K562 (cell line): ENCODE measurements at regions not wholly inside any gene's neighbourhood (a gene's known extent, or its start where the extent isn't known, plus 50 kb on each side); places are given as distances from the start of the nearest gene placed in this dataset.
A peak's percentile ranks its signal among the peaks of the same experiment; 100 is the strongest.

Source experiments
- BRD4 ChIP-seq: fragments of 200-600 bp; sonication (generic); IDR thresholded peaks from 2 replicates; pipeline ENCODE4 v1.6.1; 2017; ENCODE audit warnings: inconsistent platforms
- IFI16 ChIP-seq: fragments of 250-450 bp; sonication (Bioruptor Pico); IDR thresholded peaks from 2 replicates; pipeline ENCODE4 v2.1.2; 2022; ENCODE audit warnings: mild to moderate bottlenecking, inconsistent platforms
- NFYB ChIP-seq: IDR thresholded peaks from 2 replicates; pipeline ENCODE4 v1.6.1; 2011; ENCODE audit warnings: mild to moderate bottlenecking, moderate library complexity; ENCODE audit not compliant: insufficient read length; ENCODE audit errors: extremely low read depth
- PHB ChIP-seq: fragments of 250-450 bp; sonication (Bioruptor Pico); IDR thresholded peaks from 2 replicates; pipeline ENCODE4 v1.5.0; 2021
- PHB2 ChIP-seq: fragments of 450-650 bp; IDR thresholded peaks from 2 replicates; pipeline ENCODE4 v1.6.1; 2017; ENCODE audit warnings: low read depth
- SREBF1 ChIP-seq: fragments of 150-350 bp; IDR thresholded peaks from 2 replicates; pipeline ENCODE4 v1.6.1; 2014; ENCODE audit warnings: antibody characterized with exemption, low read depth, low read length, borderline replicate concordance
- ZC3H4 ChIP-seq: sonication (generic); formaldehyde crosslinking; IDR thresholded peaks from 2 replicates; pipeline ENCODE4 v1.9.0; 2021; ENCODE audit warnings: missing genetic modification reagents, borderline replicate concordance
- ZNF143 ChIP-seq: sonication (generic); formaldehyde crosslinking; IDR thresholded peaks from 2 replicates; pipeline ENCODE4 v1.9.0; 2022; ENCODE audit warnings: mild to moderate bottlenecking, missing genetic modification reagents
- ZNF584 ChIP-seq: fragments of 200-800 bp; sonication (Bioruptor generic); IDR thresholded peaks from 2 replicates; pipeline ENCODE4 v1.6.1; 2016; ENCODE audit warnings: low read depth, mild to moderate bottlenecking, missing genetic modification characterization, missing compliant biosample characterization
- ZNF696 ChIP-seq: fragments of 250-450 bp; sonication (Bioruptor Pico); conservative IDR thresholded peaks from 2 replicates; pipeline ENCODE4 v1.4.0; 2020; ENCODE audit warnings: mild to moderate bottlenecking, moderate library complexity
- ZNF764 ChIP-seq: fragments of 250-450 bp; sonication (Bioruptor Pico); IDR thresholded peaks from 2 replicates; pipeline ENCODE4 v1.4.0; 2020; ENCODE audit warnings: low read depth, mild to moderate bottlenecking, moderate library complexity
- TF ChIP-seq, protein P1 (sequence below): fragments of 450-650 bp; IDR thresholded peaks from 2 replicates; pipeline ENCODE4 v1.6.1; 2018; ENCODE audit warnings: mild to moderate bottlenecking, low read depth; ENCODE audit not compliant: partially characterized antibody
- TF ChIP-seq, protein P2 (sequence below): fragments of 250-450 bp; sonication (Bioruptor Pico); IDR thresholded peaks from 2 replicates; pipeline ENCODE4 v1.4.0; 2020; ENCODE audit warnings: mild to moderate bottlenecking, moderate library complexity, borderline replicate concordance
- TF ChIP-seq, protein P3 (sequence below): fragments of 450-650 bp; IDR thresholded peaks from 2 replicates; pipeline ENCODE4 v1.6.1; 2018; ENCODE audit not compliant: partially characterized antibody
- TF ChIP-seq, protein P4 (sequence below): sonication (generic); formaldehyde crosslinking; IDR thresholded peaks from 2 replicates; pipeline ENCODE4 v1.9.0; 2022; ENCODE audit warnings: mild to moderate bottlenecking, missing genetic modification reagents
- TF ChIP-seq, protein P5 (sequence below), 2 experiments: fragments of 200-800 bp in 1 of 2; sonication (Bioruptor generic) in 1 of 2; sonication (generic) in 1 of 2; formaldehyde crosslinking in 1 of 2; IDR thresholded peaks in 1 of 2; conservative IDR thresholded peaks in 1 of 2; 2 replicates each; pipeline versions ENCODE4 v1.5.0 to v1.6.1; 2016 to 2020; ENCODE audit warnings: missing compliant biosample characterization in 1 of 2, missing genetic modification characterization in 1 of 2, missing genetic modification reagents in 1 of 2

DNA sequence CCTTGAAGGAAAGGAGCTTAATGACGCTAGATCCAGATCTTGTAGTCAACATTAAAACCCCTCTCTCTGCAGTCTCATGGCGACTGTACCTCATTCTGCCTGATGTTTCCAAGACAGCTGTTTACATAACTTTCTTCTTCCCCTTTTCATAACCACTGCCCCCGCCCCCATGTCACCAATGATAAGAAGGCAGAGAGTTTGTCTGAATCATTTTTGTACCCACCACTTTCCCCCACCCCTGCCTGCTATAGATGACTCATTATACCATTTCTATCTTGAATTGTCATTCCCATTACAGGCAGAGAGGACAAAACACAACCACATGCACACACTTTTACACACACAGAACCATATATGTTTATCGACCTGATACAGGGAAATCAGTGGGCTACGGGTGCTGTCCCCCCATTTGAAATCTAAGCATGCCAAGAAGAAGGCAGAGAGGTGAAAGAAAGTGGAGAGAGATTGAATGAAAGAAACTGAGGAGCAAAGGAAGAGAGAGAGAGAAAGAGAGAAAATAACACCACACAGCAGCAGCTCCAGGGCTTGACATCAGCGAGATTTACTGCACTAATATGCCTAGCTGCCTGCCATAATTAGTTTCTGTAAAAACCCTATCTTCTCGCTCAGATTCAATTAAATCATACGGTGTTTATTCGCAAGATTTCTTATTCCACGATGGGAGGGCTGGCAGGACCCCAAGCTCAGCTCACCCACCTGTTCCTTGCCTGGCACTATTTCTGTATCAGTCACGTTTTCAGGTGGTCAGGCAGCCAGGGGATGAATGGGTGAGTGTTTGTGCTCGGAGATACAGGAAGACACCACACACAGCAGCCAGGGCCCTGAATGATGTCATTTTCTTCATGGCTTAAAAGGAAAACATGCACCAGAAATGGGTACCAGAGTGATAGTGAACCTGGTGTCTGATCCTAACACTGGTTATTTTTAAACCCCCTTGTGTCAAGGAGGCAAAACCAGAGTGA is 114.3 kb upstream of the SERP2 start (continued):
- TF ChIP-seq ZNF696 (CRISPR knock-in tag): no peak
- TF ChIP-seq BRD4: peak; percentile 48; the same call in 1 of the 2 replicates
- TF ChIP-seq ZNF143 (CRISPR knock-in tag): no peak
- TF ChIP-seq, protein P1, sequence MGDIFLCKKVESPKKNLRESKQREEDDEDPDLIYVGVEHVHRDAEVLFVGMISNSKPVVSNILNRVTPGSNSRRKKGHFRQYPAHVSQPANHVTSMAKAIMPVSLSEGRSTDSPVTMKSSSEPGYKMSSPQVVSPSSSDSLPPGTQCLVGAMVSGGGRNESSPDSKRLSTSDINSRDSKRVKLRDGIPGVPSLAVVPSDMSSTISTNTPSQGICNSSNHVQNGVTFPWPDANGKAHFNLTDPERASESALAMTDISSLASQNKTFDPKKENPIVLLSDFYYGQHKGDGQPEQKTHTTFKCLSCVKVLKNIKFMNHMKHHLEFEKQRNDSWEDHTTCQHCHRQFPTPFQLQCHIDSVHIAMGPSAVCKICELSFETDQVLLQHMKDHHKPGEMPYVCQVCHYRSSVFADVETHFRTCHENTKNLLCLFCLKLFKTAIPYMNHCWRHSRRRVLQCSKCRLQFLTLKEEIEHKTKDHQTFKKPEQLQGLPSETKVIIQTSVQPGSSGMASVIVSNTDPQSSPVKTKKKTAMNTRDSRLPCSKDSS: no peak
- TF ChIP-seq, protein P2, sequence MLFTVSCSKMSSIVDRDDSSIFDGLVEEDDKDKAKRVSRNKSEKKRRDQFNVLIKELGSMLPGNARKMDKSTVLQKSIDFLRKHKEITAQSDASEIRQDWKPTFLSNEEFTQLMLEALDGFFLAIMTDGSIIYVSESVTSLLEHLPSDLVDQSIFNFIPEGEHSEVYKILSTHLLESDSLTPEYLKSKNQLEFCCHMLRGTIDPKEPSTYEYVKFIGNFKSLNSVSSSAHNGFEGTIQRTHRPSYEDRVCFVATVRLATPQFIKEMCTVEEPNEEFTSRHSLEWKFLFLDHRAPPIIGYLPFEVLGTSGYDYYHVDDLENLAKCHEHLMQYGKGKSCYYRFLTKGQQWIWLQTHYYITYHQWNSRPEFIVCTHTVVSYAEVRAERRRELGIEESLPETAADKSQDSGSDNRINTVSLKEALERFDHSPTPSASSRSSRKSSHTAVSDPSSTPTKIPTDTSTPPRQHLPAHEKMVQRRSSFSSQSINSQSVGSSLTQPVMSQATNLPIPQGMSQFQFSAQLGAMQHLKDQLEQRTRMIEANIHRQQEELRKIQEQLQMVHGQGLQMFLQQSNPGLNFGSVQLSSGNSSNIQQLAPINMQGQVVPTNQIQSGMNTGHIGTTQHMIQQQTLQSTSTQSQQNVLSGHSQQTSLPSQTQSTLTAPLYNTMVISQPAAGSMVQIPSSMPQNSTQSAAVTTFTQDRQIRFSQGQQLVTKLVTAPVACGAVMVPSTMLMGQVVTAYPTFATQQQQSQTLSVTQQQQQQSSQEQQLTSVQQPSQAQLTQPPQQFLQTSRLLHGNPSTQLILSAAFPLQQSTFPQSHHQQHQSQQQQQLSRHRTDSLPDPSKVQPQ (CRISPR knock-in tag): no peak
- TF ChIP-seq, protein P3, sequence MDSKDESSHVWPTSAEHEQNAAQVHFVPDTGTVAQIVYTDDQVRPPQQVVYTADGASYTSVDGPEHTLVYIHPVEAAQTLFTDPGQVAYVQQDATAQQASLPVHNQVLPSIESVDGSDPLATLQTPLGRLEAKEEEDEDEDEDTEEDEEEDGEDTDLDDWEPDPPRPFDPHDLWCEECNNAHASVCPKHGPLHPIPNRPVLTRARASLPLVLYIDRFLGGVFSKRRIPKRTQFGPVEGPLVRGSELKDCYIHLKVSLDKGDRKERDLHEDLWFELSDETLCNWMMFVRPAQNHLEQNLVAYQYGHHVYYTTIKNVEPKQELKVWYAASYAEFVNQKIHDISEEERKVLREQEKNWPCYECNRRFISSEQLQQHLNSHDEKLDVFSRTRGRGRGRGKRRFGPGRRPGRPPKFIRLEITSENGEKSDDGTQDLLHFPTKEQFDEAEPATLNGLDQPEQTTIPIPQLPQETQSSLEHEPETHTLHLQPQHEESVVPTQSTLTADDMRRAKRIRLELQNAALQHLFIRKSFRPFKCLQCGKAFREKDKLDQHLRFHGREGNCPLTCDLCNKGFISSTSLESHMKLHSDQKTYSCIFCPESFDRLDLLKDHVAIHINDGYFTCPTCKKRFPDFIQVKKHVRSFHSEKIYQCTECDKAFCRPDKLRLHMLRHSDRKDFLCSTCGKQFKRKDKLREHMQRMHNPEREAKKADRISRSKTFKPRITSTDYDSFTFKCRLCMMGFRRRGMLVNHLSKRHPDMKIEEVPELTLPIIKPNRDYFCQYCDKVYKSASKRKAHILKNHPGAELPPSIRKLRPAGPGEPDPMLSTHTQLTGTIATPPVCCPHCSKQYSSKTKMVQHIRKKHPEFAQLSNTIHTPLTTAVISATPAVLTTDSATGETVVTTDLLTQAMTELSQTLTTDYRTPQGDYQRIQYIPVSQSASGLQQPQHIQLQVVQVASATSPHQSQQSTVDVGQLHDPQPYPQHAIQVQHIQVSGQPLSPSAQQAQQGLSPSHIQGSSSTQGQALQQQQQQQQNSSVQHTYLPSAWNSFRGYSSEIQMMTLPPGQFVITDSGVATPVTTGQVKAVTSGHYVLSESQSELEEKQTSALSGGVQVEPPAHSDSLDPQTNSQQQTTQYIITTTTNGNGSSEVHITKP: no peak
- TF ChIP-seq SREBF1: no peak
- no peak for TF ChIP-seq NFYB
- TF ChIP-seq, protein P4, sequence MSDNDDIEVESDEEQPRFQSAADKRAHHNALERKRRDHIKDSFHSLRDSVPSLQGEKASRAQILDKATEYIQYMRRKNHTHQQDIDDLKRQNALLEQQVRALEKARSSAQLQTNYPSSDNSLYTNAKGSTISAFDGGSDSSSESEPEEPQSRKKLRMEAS (CRISPR knock-in tag): no peak
- TF ChIP-seq, protein P5, sequence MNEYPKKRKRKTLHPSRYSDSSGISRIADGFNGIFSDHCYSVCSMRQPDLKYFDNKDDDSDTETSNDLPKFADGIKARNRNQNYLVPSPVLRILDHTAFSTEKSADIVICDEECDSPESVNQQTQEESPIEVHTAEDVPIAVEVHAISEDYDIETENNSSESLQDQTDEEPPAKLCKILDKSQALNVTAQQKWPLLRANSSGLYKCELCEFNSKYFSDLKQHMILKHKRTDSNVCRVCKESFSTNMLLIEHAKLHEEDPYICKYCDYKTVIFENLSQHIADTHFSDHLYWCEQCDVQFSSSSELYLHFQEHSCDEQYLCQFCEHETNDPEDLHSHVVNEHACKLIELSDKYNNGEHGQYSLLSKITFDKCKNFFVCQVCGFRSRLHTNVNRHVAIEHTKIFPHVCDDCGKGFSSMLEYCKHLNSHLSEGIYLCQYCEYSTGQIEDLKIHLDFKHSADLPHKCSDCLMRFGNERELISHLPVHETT (CRISPR knock-in tag; conservative IDR thresholded peaks at IDR 0.05 in 1 of 2, IDR thresholded peaks at IDR 0.05 in 1 of 2): no peak
- no peak for TF ChIP-seq ZNF764 (CRISPR knock-in tag)
- no peak for TF ChIP-seq IFI16 (CRISPR knock-in tag)
- TF ChIP-seq ZC3H4 (CRISPR knock-in tag): no peak
- no peak for TF ChIP-seq PHB2
- TF ChIP-seq ZNF584 (CRISPR knock-in tag): no peak
- TF ChIP-seq PHB (CRISPR knock-in tag): no peak
